Retinal pigment epithelial cell (primary cell): ENCODE measurements at regions not wholly inside any gene's neighbourhood (a gene's known extent, or its start where the extent isn't known, plus 50 kb on each side); places are given as distances from the start of the nearest gene placed in this dataset.

Source experiments
- DNase-seq: peaks from one replicate; pipeline ENCODE4 v3.0.0-alpha.2; 2010; ENCODE audit warnings: low read depth
- H3K4me3 ChIP-seq: 2 replicates; pipeline ENCODE4 v1.5.1; 2011; ENCODE audit warnings: mild to moderate bottlenecking, low read length, control low read depth, moderate library complexity
- CTCF ChIP-seq: conservative IDR thresholded peaks from 2 replicates; pipeline ENCODE4 v1.5.1; 2011; ENCODE audit warnings: low read depth, low read length, control low read depth, inconsistent platforms

DNA sequence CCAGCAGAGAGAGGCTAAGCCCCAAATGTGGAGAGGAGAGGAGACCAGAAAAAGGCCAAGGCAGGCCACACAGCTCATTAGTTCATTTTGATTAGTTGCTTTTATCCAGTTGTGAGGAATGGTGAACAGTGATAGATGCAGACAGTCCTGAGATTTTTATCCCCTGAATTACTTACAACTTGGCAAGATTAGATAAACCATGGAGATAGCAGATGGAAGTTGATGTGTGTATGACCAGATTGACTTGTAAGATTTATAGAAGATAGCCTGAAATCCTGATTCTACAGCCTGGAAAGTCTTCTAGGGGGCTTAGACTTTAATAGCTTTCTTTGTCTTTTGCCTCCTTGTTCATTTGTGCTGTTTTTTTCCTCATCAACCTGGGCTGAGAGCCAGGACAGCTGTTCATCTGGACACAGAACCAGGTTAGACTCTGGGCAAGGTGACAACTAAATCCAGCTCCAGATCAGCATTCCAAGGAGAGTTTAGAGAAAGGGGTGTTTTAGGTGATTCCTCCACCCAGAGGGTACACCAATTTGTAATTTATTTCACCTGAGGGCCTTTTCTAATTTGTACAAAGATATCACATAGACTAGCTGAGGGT is 215.5 kb downstream of the SPATA18 start:
- no peak for TF ChIP-seq CTCF

GRCh38 chr4:52269761-52270160 is 218.7 kb downstream of the SPATA18 start:
- TF ChIP-seq CTCF = no peak
- no peak overlapping the region for H3K4me3 ChIP-seq
- no peak for DNase-seq

More for the DNA sequence above, 215.5 kb downstream of the SPATA18 start:
- H3K4me3 ChIP-seq = no peak overlapping the region
- no peak for DNase-seq

GRCh38 chr4:52273885-52274284 is 222.8 kb downstream of the SPATA18 start:
- no peak overlapping the region for H3K4me3 ChIP-seq
- no peak for TF ChIP-seq CTCF
- DNase-seq = no peak

- no peak for DNase-seq
- H3K4me3 ChIP-seq = no peak overlapping the region
- TF ChIP-seq CTCF = no peak
Measured at GRCh38 chr4:52288212-52288855, 237.2 kb downstream of the SPATA18 start.

DNA sequence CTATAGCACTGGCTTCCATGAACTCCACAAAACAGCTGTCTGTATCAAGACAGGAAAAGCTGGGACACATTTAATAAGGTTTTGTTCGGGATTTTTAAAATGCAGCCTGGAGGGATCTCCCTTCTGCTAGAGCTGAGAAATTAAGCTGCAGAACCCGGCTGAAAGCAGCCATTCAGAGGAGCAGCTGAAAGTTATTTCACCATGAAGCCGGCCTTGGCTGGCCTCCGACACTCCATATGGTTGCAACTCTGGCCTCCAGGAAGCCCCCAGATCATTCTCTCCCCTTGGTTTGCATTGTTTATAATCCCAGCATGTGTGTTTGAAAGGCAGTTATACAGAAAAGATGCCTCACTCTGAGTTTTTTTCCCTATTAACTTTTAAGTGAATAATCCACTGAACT is 239.4 kb downstream of the SPATA18 start:
- no peak for DNase-seq
- H3K4me3 ChIP-seq = no peak overlapping the region
- TF ChIP-seq CTCF = no peak

DNA sequence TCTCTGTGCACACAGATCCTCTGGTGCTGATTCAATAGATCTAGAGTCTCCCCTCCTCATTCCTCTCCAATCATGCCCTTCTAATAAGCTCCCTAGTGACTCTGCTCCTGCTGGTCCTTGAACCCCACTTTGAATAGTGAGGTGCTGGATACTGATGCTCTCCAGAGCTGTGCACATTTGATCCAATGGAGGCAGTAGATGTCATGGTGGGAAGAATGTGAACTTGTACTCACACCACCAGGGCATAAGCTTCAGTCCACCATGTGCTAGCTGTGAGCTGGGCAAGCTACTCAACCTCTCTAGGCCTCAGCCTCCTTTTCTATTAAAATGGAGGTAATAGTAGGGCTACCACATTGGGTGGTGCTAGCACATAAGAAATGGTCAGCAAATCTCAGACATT is 241.1 kb downstream of the SPATA18 start:
- no peak overlapping the region for H3K4me3 ChIP-seq
- TF ChIP-seq CTCF = no peak
- no peak for DNase-seq

DNA sequence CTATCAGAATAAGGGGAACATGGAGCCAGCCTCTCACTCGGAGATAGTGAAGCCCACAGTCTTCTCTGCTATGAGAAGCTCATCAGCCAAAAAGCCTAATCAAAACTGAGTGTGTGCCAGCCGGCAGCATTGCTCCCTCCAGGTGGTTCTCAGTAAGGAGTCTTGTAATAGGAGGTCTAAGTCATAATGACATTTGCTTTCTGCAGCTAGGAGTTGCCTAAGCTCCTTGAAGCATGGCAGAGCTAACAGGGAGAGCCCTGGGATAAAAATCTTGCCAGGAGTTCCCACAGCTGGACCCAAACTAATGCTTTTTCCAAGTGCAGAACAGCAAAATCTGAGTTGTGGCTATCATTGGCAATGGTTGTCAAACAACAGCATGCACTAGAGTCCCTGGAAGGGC is 245.2 kb downstream of the SPATA18 start:
- DNase-seq = no peak
- no peak for TF ChIP-seq CTCF
- H3K4me3 ChIP-seq = no peak overlapping the region
